GM21367 (cell line): ENCODE measurements at regions not wholly inside any gene's neighbourhood (a gene's known extent, or its start where the extent isn't known, plus 50 kb on each side); places are given as distances from the start of the nearest gene placed in this dataset.
"Not testable (repeated sequence)": the region's sequence is repeated elsewhere in the genome, so short reads cannot be mapped to it uniquely, and the experiment has no call there.

Source experiments
- ATAC-seq: cut with Tn5 transposase; IDR thresholded peaks from one replicate; pipeline ENCODE4 v1.9.1; 2021; ENCODE audit not compliant: unreplicated experiment

- no peak for ATAC-seq
Measured at GRCh38 chr1:219731771-219732170, 118.9 kb upstream of the ZC3H11B start.

DNA sequence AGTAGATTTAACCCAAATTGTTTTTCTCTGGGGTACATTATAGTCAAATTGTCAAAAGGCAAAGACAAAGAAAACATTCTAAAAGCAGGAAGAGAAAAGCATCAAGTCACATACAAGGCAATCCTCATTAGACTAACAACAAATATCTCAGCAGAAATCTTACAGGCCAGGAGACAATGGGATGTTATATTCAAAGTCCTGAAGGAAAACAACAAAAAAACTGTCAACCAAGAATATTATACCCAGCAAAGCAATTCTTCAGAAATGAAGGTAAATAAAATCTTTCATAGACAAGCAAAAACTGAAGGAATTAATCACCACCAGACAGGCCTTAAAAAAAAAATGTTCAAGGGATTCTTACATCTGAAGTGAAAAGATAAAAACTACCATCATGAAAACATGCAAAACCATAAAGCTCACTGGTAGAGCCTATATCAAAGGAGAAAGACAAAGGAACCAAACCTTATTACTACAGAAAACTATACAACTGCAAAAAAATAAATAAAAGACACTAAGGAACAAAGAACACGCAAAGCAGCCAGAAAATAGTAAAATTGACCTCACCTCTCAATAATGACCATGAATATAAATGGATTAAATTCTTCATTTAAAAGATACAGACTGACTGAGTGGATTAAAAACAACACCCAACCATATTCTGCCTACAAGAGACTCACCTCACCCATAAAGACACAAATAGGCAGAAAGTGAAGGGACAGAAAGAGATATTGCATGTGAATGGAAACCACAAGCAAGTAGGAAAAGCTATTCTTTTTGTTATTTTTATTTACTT is 113.8 kb upstream of the ZC3H11B start:
- ATAC-seq: no peak

GRCh38 chr1:219724440-219724839 is 111.5 kb upstream of the ZC3H11B start:
- no peak for ATAC-seq

DNA sequence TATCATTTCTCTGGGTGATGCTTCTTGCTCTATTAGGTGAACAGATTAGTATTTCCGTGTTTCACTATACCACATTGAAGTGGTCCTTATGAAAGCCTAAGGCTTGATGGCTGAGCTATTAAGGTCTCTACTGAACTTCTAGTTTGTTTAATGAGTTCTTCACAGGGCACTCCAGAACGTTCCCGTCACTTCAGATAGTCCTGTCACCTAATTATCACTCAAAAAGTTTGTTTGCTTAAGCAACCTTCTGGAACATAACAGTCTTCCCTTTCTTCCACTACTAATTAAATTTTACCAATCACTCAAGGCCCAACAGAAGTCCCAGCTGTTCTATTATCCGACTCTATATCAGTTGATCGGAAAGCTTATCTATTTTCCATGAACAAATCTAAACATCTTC is 104.6 kb upstream of the ZC3H11B start:
- no peak for ATAC-seq

- ATAC-seq: no peak
Measured at GRCh38 chr1:219716611-219717114, 103.8 kb upstream of the ZC3H11B start.

- no peak for ATAC-seq
Measured at GRCh38 chr1:219713981-219714381, 101.1 kb upstream of the ZC3H11B start.

DNA sequence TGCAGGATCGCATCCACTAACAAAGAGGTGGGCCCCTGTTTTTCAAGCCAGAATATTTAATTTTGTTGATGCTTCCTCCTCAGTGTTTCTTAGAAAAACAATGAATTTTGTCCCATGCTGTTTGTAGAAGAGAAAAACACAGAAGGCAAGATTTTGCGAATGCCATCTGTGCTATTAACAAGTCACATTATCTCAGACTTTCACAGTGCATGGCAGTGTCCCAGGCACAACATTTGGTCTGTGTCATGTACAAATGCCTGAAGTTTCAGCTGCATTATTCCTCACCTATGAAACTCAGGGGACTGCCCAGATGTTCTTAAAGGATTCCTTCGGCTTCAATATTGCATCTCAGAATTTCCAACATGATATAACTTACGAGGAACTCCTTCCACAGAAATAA is 99.6 kb upstream of the ZC3H11B start:
- ATAC-seq: no peak

GRCh38 chr1:219710529-219711194 is 97.8 kb upstream of the ZC3H11B start:
- ATAC-seq: no peak

DNA sequence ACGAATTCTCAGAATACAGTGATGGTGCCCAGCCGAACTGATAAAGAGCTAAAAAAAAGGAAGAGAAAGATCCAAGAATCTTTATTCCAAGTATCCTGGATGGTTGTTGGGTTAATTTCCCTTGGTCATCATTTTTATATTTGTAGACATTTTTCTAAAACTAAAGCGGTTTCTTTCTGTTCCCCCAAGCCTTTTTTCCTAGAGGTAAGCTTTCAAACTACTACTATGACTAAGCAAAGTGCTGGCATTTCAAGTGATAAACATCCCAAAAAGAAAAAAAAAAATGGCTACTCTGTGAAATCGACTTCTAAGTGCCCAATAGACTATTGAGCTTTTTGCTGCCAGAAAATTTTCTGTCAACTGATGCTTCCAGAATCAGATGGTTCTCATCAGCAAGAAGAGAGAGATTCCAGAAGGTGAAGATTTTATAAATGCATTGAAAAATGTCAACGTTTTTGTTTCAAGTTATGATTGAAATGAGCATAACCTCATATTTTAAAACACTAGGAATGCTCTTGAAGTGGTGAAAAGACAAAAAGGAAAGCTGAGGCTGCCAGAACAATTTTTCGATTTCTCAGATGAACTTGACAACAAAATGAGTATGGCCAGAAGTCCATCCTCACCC is 96.1 kb upstream of the ZC3H11B start:
- no peak for ATAC-seq

DNA sequence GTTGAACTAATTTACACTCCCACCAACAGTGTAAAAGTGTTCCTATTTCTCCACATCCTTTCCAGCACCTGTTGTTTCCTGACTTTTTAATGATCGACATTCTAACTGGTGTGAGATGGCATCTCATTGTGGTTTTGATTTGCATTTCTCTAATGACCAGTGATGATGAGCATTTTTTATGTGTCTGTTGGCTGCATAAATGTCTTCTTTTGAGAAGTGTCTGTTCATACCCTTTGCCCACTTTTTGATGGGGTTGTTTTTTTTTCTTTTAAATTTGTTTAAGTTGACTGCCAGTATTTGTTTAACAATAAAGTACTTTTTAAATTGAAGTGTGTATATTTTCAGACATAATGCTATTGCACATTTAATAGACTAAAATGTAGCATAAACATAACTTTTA is 95.0 kb upstream of the ZC3H11B start:
- ATAC-seq: not testable (repeated sequence)

DNA sequence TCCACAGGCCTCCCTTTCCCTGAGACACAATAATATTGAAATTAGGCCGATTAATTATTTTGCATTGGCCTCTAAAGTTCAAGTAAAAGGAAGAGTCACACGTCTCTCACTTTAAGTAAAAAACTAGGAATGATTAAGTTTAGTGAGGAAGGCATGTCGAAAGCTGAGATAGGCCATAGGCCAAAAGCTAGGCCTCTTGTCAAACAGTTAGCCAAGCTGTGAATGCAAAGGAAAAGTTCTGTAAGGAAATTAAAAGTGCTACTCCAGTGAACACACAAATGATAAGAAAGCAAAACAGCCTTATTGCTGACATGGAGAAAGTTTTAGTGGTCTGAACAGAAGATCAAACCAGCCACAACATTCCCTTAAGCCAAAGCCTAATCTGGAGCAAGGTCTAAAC is 91.4 kb upstream of the ZC3H11B start:
- ATAC-seq: not testable (repeated sequence)

DNA sequence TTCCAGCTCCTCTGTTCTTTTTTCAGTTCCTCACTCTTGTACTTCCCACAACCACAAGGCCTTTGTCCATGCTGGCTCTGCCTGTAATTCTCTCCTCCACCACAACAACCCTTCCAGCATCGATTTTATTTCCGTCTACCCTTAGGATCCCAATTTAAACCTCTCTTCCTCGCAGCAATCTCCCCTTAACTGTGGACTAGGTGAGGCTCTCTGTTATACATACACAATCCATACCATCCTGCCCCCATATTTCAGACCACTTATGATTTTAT is 90.4 kb upstream of the ZC3H11B start:
- ATAC-seq: no peak

DNA sequence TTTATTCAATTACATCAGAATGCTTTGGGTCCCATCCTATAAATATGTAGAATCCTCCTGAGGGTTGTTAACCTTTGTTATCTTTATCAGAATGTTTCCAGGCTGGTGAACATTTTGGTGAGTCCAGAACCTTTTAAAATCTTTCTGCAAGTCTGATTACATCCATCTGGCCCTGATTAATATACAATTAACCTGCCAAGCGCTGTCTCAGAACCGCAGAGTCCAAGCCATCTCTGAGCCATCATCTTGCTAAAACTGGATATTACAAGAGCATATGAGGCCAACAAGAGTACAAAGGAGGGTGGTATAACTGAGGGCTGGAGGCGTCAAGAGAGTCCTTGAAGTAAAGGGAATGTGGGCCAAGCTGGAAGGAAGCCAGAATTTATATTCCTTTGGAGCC is 88.6 kb upstream of the ZC3H11B start:
- no peak for ATAC-seq

GRCh38 chr1:219699870-219700269 is 87.0 kb upstream of the ZC3H11B start:
- ATAC-seq: no peak

DNA sequence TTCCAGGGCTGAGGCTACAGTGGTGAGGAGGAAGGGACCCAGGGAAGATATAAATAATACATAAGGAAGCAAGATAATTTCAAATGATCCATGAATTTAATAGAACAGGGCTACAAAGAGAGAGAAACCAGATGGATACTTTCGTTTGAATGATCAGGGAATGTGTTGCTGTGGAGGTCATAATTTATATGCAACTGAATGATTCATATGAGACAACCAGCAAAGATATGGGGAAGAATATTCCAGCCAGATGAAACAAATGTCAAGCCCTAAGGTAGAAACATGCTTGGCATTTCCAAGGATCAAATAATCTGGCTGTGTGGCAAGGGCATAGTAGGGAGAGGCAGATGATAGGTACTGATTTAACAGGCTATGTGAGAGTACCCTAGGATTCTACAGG is 84.8 kb upstream of the ZC3H11B start:
- no peak for ATAC-seq

- ATAC-seq: no peak
Measured at GRCh38 chr1:219692981-219693380, 80.1 kb upstream of the ZC3H11B start.

DNA sequence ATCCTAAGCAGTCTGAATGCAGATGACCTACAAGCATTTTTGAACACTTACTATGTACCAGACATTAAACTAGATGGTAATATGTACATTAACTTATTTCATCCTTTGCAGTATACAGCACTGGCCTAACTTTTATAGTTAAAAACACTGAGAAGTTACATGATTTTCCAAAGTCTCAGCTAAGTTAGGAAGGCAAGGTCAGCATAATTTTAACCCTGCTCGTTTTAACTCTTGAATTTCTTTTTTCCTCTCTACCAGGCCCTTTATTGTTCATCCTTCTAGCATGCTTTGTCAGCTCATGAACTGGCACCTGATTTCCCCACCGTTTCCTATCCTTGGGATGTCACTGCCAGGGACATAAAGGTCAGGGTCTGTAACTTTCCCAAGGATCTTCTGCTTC is 76.9 kb upstream of the ZC3H11B start:
- ATAC-seq: no peak

GRCh38 chr1:219687779-219688178 is 74.9 kb upstream of the ZC3H11B start:
- ATAC-seq: no peak

- no peak for ATAC-seq
Measured at GRCh38 chr1:219686171-219686570, 73.3 kb upstream of the ZC3H11B start.

DNA sequence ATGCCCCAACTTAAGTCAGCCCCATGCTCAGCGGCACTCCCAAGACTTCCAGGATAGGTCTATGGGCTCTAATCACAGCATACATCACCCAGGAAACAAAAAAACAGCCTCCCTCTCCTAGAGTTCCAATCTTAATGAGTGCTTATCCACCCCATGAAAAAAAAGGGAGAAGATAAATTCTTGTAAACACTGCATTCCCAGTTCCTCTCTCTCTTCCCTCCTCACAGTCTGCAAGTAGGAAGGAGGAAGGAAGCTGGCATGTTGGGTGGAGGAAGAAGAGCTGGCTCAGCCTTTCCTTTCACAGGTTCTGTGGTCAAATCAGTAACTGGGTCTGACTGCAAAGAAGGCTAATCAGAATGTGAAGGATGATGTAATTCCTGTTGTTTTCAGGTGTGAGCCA is 69.9 kb upstream of the ZC3H11B start:
- ATAC-seq: no peak

GRCh38 chr1:219681876-219682275 is 69.0 kb upstream of the ZC3H11B start:
- no peak for ATAC-seq
